BLaER1 (cell line): ENCODE measurements at regions not wholly inside any gene's neighbourhood (a gene's known extent, or its start where the extent isn't known, plus 50 kb on each side); places are given as distances from the start of the nearest gene placed in this dataset.
"Not testable (repeated sequence)": the region's sequence is repeated elsewhere in the genome, so short reads cannot be mapped to it uniquely, and the experiment has no call there.

Experiments
- H3K27ac ChIP-seq: shearing (Covaris generic); formaldehyde crosslinking; 2 replicates; pipeline ENCODE4 v1.8.1; 2022
- H3K27me3 ChIP-seq: shearing (Covaris generic); formaldehyde crosslinking; 2 replicates; pipeline ENCODE4 v1.8.1; 2022
- H3K36me3 ChIP-seq: shearing (Covaris generic); formaldehyde crosslinking; 2 replicates; pipeline ENCODE4 v1.8.1; 2022
- H3K4me1 ChIP-seq: shearing (Covaris generic); formaldehyde crosslinking; 2 replicates; pipeline ENCODE4 v1.8.1; 2022
- H3K4me2 ChIP-seq: shearing (Covaris generic); formaldehyde crosslinking; 2 replicates; pipeline ENCODE4 v1.8.1; 2022
- H3K4me3 ChIP-seq: shearing (Covaris generic); formaldehyde crosslinking; 2 replicates; pipeline ENCODE4 v1.8.1; 2022
- H3K9ac ChIP-seq: shearing (Covaris generic); formaldehyde crosslinking; 2 replicates; pipeline ENCODE4 v1.8.1; 2022
- H3K9me3 ChIP-seq: shearing (Covaris generic); formaldehyde crosslinking; 2 replicates; pipeline ENCODE4 v1.8.1; 2022
- H4K20me1 ChIP-seq: shearing (Covaris generic); formaldehyde crosslinking; 2 replicates; pipeline ENCODE4 v1.8.1; 2022
- Cebpa-rat ChIP-seq: shearing (Covaris generic); IDR thresholded peaks from 2 replicates; pipeline ENCODE4 v1.8.1; 2022

- Histone ChIP-seq H3K27me3 (no peaks in the 10 kb centered on the region), H4K20me1 (no peaks in the 10 kb centered on the region), H3K9ac (no peak overlapping the region), H3K36me3 (no peaks in the 10 kb centered on the region), H3K4me3 (no peak overlapping the region), H3K4me2 (peak overlapping the region; percentile 21; the same call in 1 of the 2 replicates), H3K4me1 (peaks cover 23% of the 10 kb centered on the region), H3K9me3 (no peaks in the 10 kb centered on the region; the same call in 1 of the 2 replicates), H3K27ac (no peak overlapping the region)
- TF ChIP-seq Cebpa-rat, result no peak
These were observed 58.4 kb upstream of the PAX7 start for GRCh38 chr1:18572022-18572880.

- Histone ChIP-seq H4K20me1 (no peaks in the 10 kb centered on the region), H3K4me1 (peaks cover 23% of the 10 kb centered on the region), H3K27ac (no peak overlapping the region), H3K9ac (no peak overlapping the region), H3K36me3 (no peaks in the 10 kb centered on the region), H3K4me2 (peak overlapping the region; percentile 21), H3K9me3 (no peaks in the 10 kb centered on the region; the same call in 1 of the 2 replicates), H3K4me3 (no peak overlapping the region), H3K27me3 (no peaks in the 10 kb centered on the region)
- no peak for TF ChIP-seq Cebpa-rat
These were observed 57.5 kb upstream of the PAX7 start for GRCh38 chr1:18573170-18573569.

- Histone ChIP-seq H4K20me1 (no peaks in the 10 kb centered on the region), H3K9me3 (no peaks in the 10 kb centered on the region), H3K36me3 (no peaks in the 10 kb centered on the region), H3K27me3 (no peaks in the 10 kb centered on the region), H3K4me3 (no peak overlapping the region), H3K4me1 (peaks cover 33% of the 10 kb centered on the region), H3K27ac (no peak overlapping the region; the same call in 1 of the 2 replicates), H3K9ac (no peak overlapping the region), H3K4me2 (no peak overlapping the region)
- TF ChIP-seq Cebpa-rat, result no peak
These were observed 55.9 kb upstream of the PAX7 start for GRCh38 chr1:18574754-18575153.

- no peaks in the 10 kb centered on the region for H3K27me3 ChIP-seq
- H3K4me2 ChIP-seq, result no peak overlapping the region
- H3K27ac ChIP-seq, result no peak overlapping the region
- H4K20me1 ChIP-seq, result no peaks in the 10 kb centered on the region
- H3K4me1 ChIP-seq, result peaks cover 33% of the 10 kb centered on the region
- no peaks in the 10 kb centered on the region for H3K9me3 ChIP-seq
- no peak overlapping the region for H3K4me3 ChIP-seq
- no peak for TF ChIP-seq Cebpa-rat
- no peak overlapping the region for H3K9ac ChIP-seq
- no peaks in the 10 kb centered on the region for H3K36me3 ChIP-seq
These were observed 55.0 kb upstream of the PAX7 start for GRCh38 chr1:18575620-18576019.

GRCh38 chr1:18578271-18578670, 52.4 kb upstream of the PAX7 start:
- Histone ChIP-seq H3K27me3 (no peaks in the 10 kb centered on the region), H3K4me3 (no peak overlapping the region), H3K4me1 (peaks cover 29% of the 10 kb centered on the region), H3K9ac (no peak overlapping the region), H3K36me3 (no peaks in the 10 kb centered on the region), H3K9me3 (no peaks in the 10 kb centered on the region), H3K27ac (no peak overlapping the region), H3K4me2 (no peak overlapping the region), H4K20me1 (no peaks in the 10 kb centered on the region)
- TF ChIP-seq Cebpa-rat, result no peak

- H3K9me3 ChIP-seq, H3K27ac ChIP-seq, H3K9ac ChIP-seq, H3K4me3 ChIP-seq, H3K27me3 ChIP-seq, H4K20me1 ChIP-seq, H3K36me3 ChIP-seq: not testable (repeated sequence)
- H3K4me1 ChIP-seq, result peaks cover 29% of the 10 kb centered on the region
- 0 out of 2 replicates have a peak overlapping the region, but pooled peaks have one; percentile 5 for H3K4me2 ChIP-seq
These were observed 51.4 kb upstream of the PAX7 start for GRCh38 chr1:18579267-18579666.

- Histone ChIP-seq H3K27me3 (no peaks in the 10 kb centered on the region), H3K4me1 (peaks cover 36% of the 10 kb centered on the region), H4K20me1 (no peaks in the 10 kb centered on the region), H3K9ac (no peak overlapping the region), H3K36me3 (no peaks in the 10 kb centered on the region), H3K4me3 (no peak overlapping the region), H3K27ac (no peak overlapping the region), H3K9me3 (no peaks in the 10 kb centered on the region), H3K4me2 (no peak overlapping the region)
- TF ChIP-seq Cebpa-rat, result no peak
These were observed 50.6 kb upstream of the PAX7 start for GRCh38 chr1:18580047-18580446.

- no peaks in the 10 kb centered on the region for H3K27me3 ChIP-seq
- H3K9me3 ChIP-seq, result no peaks in the 10 kb centered on the region
- no peak overlapping the region for H3K9ac ChIP-seq
- no peaks in the 10 kb centered on the region for H3K36me3 ChIP-seq
- peaks cover 36% of the 10 kb centered on the region for H3K4me1 ChIP-seq
- H3K4me3 ChIP-seq, result no peak overlapping the region
- H3K27ac ChIP-seq, result no peak overlapping the region
- TF ChIP-seq Cebpa-rat, result no peak
- H3K4me2 ChIP-seq, result peak overlapping the region; percentile 31; the same call in 1 of the 2 replicates
- H4K20me1 ChIP-seq, result no peaks in the 10 kb centered on the region
These were observed 49.8 kb upstream of the PAX7 start for GRCh38 chr1:18580691-18581419.
